ENCODE measurements at regions not wholly inside any gene's neighbourhood (a gene's known extent, or its start where the extent isn't known, plus 50 kb on each side); places are given as distances from the start of the nearest gene placed in this dataset.

- TF ChIP-seq CTCF (IDR thresholded peaks at IDR 0.05) = no peak
- no peak for TF ChIP-seq POLR2A (IDR thresholded peaks at IDR 0.05)
- TF ChIP-seq POLR2AphosphoS5 (IDR thresholded peaks at IDR 0.05) = no peak
- Histone ChIP-seq H3K27ac (no peak overlapping the region), H3K4me3 (no peak overlapping the region), H3K4me1 (replicated peaks) (no peaks in the 10 kb centered on the region), H3K27me3 (replicated peaks; ENCODE audit: insufficient read depth) (no peaks in the 10 kb centered on the region), H3K9me3 (no peaks in the 10 kb centered on the region), H3K36me3 (no peaks in the 10 kb centered on the region)
- intact Hi-C loops (cut with DNase I) = no loop called here
- DNase-seq (ENCODE audit: low spot score) = no peak
- 50% methylated on average over 7 of the region's 7 CpGs for WGBS
Measured at GRCh38 chrX:7372825-7373525, 225.0 kb upstream of the PUDP start.

GRCh38 chrX:7362111-7362510 is 214.2 kb upstream of the PUDP start:
- TF ChIP-seq POLR2A (IDR thresholded peaks at IDR 0.05) (no peak), POLR2AphosphoS5 (IDR thresholded peaks at IDR 0.05) (no peak), CTCF (IDR thresholded peaks at IDR 0.05) (no peak)
- DNase-seq (ENCODE audit: low spot score) = no peak
- 31% methylated on average over 2 of the region's 2 CpGs for WGBS
- no peaks in the 10 kb centered on the region for H3K27me3 ChIP-seq (replicated peaks; ENCODE audit: insufficient read depth)
- H3K4me3 ChIP-seq = no peak overlapping the region
- H3K36me3 ChIP-seq = no peaks in the 10 kb centered on the region
- intact Hi-C loops (cut with DNase I) = no loop called here
- H3K9me3 ChIP-seq = no peaks in the 10 kb centered on the region
- H3K4me1 ChIP-seq (replicated peaks) = no peaks in the 10 kb centered on the region
- H3K27ac ChIP-seq = no peak overlapping the region

- WGBS = 75% methylated on average over 1 of the region's 1 CpG
- no peak overlapping the region for H3K4me3 ChIP-seq
- no peaks in the 10 kb centered on the region for H3K36me3 ChIP-seq
- DNase-seq (ENCODE audit: low spot score) = no peak
- H3K4me1 ChIP-seq (replicated peaks) = no peaks in the 10 kb centered on the region
- TF ChIP-seq POLR2A (IDR thresholded peaks at IDR 0.05) (no peak), POLR2AphosphoS5 (IDR thresholded peaks at IDR 0.05) (no peak), CTCF (IDR thresholded peaks at IDR 0.05) (no peak)
- H3K27ac ChIP-seq = no peak overlapping the region
- intact Hi-C loops (cut with DNase I) = no loop called here
- H3K9me3 ChIP-seq = no peaks in the 10 kb centered on the region
- H3K27me3 ChIP-seq (replicated peaks; ENCODE audit: insufficient read depth) = no peaks in the 10 kb centered on the region
Measured at GRCh38 chrX:7351926-7352325, 204.0 kb upstream of the PUDP start.

- Histone ChIP-seq H3K36me3 (no peaks in the 10 kb centered on the region), H3K27me3 (replicated peaks; ENCODE audit: insufficient read depth) (no peaks in the 10 kb centered on the region), H3K9me3 (no peaks in the 10 kb centered on the region), H3K4me1 (replicated peaks) (no peaks in the 10 kb centered on the region), H3K4me3 (no peak overlapping the region), H3K27ac (no peak overlapping the region)
- DNase-seq (ENCODE audit: low spot score) = no peak
- TF ChIP-seq POLR2A (IDR thresholded peaks at IDR 0.05) (no peak), POLR2AphosphoS5 (IDR thresholded peaks at IDR 0.05) (no peak), CTCF (IDR thresholded peaks at IDR 0.05) (no peak)
- intact Hi-C loops (cut with DNase I) = no loop called here
- 80% methylated on average over 5 of the region's 5 CpGs for WGBS
Measured at GRCh38 chrX:7347465-7347864, 199.5 kb upstream of the PUDP start.

GRCh38 chrX:7346021-7346420 is 198.1 kb upstream of the PUDP start:
- Histone ChIP-seq H3K27ac (no peak overlapping the region), H3K36me3 (no peaks in the 10 kb centered on the region), H3K4me1 (replicated peaks) (no peaks in the 10 kb centered on the region), H3K9me3 (no peaks in the 10 kb centered on the region), H3K4me3 (no peak overlapping the region), H3K27me3 (replicated peaks; ENCODE audit: insufficient read depth) (no peaks in the 10 kb centered on the region)
- DNase-seq (ENCODE audit: low spot score) = no peak
- TF ChIP-seq CTCF (IDR thresholded peaks at IDR 0.05) = no peak
- TF ChIP-seq POLR2AphosphoS5 (IDR thresholded peaks at IDR 0.05) = no peak
- TF ChIP-seq POLR2A (IDR thresholded peaks at IDR 0.05) = no peak
- 76% methylated on average over 1 of the region's 1 CpG for WGBS
- intact Hi-C loops (cut with DNase I) = no loop called here

All from prostate gland (tissue), 2 donors.